GM12878 (cell line): ENCODE measurements at regions not wholly inside any gene's neighbourhood (a gene's known extent, or its start where the extent isn't known, plus 50 kb on each side); places are given as distances from the start of the nearest gene placed in this dataset.

Experiments used
- ATAC-seq: fragments of 200-7000 bp; cut with Tn5 transposase; 3 replicates; pipeline ENCODE4 v1.9.1; 2020; ENCODE audit warnings: mild to moderate bottlenecking, moderate library complexity
- BruUV-seq: library from RNA; stranded (reverse); fragments of 400-500 nt; replicated peaks from 2 replicates; lab custom pipeline; 2021; lab: Mats Ljungman, UMichigan
- CTCF ChIA-PET: fragments of 300-600 bp; sonication (Branson Sonifier 250); formaldehyde crosslinking; extraction: SDS; loops from one replicate; lab custom pipeline; 2021; ENCODE audit warnings: inconsistent platforms; lab: Yijun Ruan, JAX
- POLR2A ChIA-PET: fragments of 350-600 bp; formaldehyde crosslinking; extraction: SDS; loops from one replicate; lab custom pipeline; 2021; ENCODE audit warnings: inconsistent platforms; lab: Charles Lee
- RAD21 ChIA-PET: fragments of 300-600 bp; sonication (Branson Sonifier 250); formaldehyde crosslinking; loops from one replicate; lab custom pipeline; 2023; ENCODE audit warnings: antibody characterized with exemption; ENCODE audit not compliant: unreplicated experiment; lab: Charles Lee
- SMC1A ChIA-PET: fragments of 300-600 bp; sonication (Branson Sonifier 250); formaldehyde crosslinking; loops from one replicate; lab custom pipeline; 2023; ENCODE audit not compliant: unreplicated experiment, uncharacterized antibody; lab: Charles Lee
- DNase-seq: peaks from one replicate; pipeline ENCODE4 v3.0.0-alpha.2; 2011; ENCODE audit warnings: low read depth, low spot score
- FAIRE-seq: peaks from 3 replicates; lab custom pipeline; 2011; peaks lifted over from hg19 to GRCh38; lab: Jason Lieb, UNC
- H2AFZ ChIP-seq: 2 replicates; pipeline ENCODE4 v1.6.0; 2011; ENCODE audit warnings: low read depth, low read length, control low read depth; ENCODE audit not compliant: control insufficient read depth
- H3K27ac ChIP-seq: 2 replicates; pipeline ENCODE4 v1.5.1; 2011; ENCODE audit warnings: control low read depth; ENCODE audit not compliant: control insufficient read depth, insufficient read depth
- H3K27me3 ChIP-seq, 2 experiments: replicated peaks in 1 of 2; 2 replicates each; pipeline versions ENCODE4 v1.6.0 to v1.6.1; 2011; ENCODE audit warnings: low read length in 1 of 2; ENCODE audit not compliant: control insufficient read depth in 2 of 2, insufficient read depth in 2 of 2
- H3K36me3 ChIP-seq, 2 experiments: 2 replicates each; pipeline ENCODE4 v1.5.1; 2011; ENCODE audit warnings: low read length in 1 of 2; ENCODE audit not compliant: control insufficient read depth in 2 of 2, insufficient read depth in 2 of 2
- H3K4me1 ChIP-seq: 2 replicates; pipeline ENCODE4 v1.6.1; 2011; ENCODE audit warnings: mild to moderate bottlenecking, low read length, moderate library complexity, mixed read lengths; ENCODE audit not compliant: control insufficient read depth, insufficient read depth
- H3K4me2 ChIP-seq: 2 replicates; pipeline ENCODE4 v1.6.0; 2011; ENCODE audit warnings: control low read depth; ENCODE audit not compliant: control insufficient read depth, insufficient read depth
- H3K4me3 ChIP-seq: fragments of 200-600 bp; sonication (generic); 2 replicates; pipeline ENCODE4 v1.5.1; 2016
- H3K79me2 ChIP-seq: 2 replicates; pipeline ENCODE4 v1.6.0; 2011; ENCODE audit warnings: low read length; ENCODE audit not compliant: control insufficient read depth, insufficient read depth
- H3K9ac ChIP-seq: 2 replicates; pipeline ENCODE4 v1.8.0; 2011; ENCODE audit warnings: low read length, control low read depth, mixed read lengths; ENCODE audit not compliant: control insufficient read depth, insufficient read depth
- H3K9me3 ChIP-seq: replicated peaks from 3 replicates; pipeline ENCODE4 v1.5.1; 2011; ENCODE audit warnings: mild to moderate bottlenecking, low read length; ENCODE audit not compliant: control insufficient read depth, insufficient read depth
- H4K20me1 ChIP-seq: 2 replicates; pipeline ENCODE4 v1.6.0; 2011; ENCODE audit not compliant: control insufficient read depth, insufficient read depth
- ASH2L ChIP-seq: fragments of 300-600, 200-600 bp; sonication (generic); IDR thresholded peaks from 2 replicates; pipeline ENCODE4 v1.6.1; 2017; ENCODE audit warnings: low read depth, mild to moderate bottlenecking, borderline replicate concordance
- CEBPB ChIP-seq, 2 experiments: fragments of 150-350 bp in 1 of 2; IDR thresholded peaks; 2 replicates each; pipeline ENCODE4 v1.6.1; 2012 to 2014; ENCODE audit warnings: low read depth in 2 of 2, low read length in 2 of 2, borderline replicate concordance in 1 of 2, inconsistent platforms in 1 of 2
- CHD4 ChIP-seq: fragments of 200-600 bp; sonication (generic); IDR thresholded peaks from 2 replicates; pipeline ENCODE4 v1.6.1; 2016; ENCODE audit warnings: mild to moderate bottlenecking
- CREM ChIP-seq: IDR thresholded peaks from 2 replicates; pipeline ENCODE4 v1.6.1; 2014; ENCODE audit warnings: antibody characterized with exemption, low read depth
- DPF2 ChIP-seq: fragments of 450-650 bp; IDR thresholded peaks from 2 replicates; pipeline ENCODE4 v1.6.1; 2017; ENCODE audit warnings: mild to moderate bottlenecking
- E2F4 ChIP-seq: IDR thresholded peaks from 2 replicates; pipeline ENCODE4 v1.6.1; 2012; ENCODE audit warnings: low read depth, low read length, improper control_type of control experiment
- FOXM1 ChIP-seq: IDR thresholded peaks from 2 replicates; pipeline ENCODE4 v1.6.1; 2012; ENCODE audit warnings: low read depth, mild to moderate bottlenecking, inconsistent platforms, low read length, moderate library complexity
- JUNB ChIP-seq: IDR thresholded peaks from 2 replicates; pipeline ENCODE4 v1.6.1; 2016; ENCODE audit warnings: antibody characterized with exemption, mild to moderate bottlenecking
- MXI1 ChIP-seq: fragments of 150-350 bp; IDR thresholded peaks from 2 replicates; pipeline ENCODE4 v1.6.1; 2011; ENCODE audit warnings: low read depth, mild to moderate bottlenecking, inconsistent platforms, low read length, improper control_type of control experiment
- PKNOX1 ChIP-seq: fragments of 450-650 bp; IDR thresholded peaks from 2 replicates; pipeline ENCODE4 v1.6.1; 2016; ENCODE audit warnings: mild to moderate bottlenecking
- POLR2AphosphoS5 ChIP-seq: IDR thresholded peaks from 2 replicates; pipeline ENCODE4 v1.6.1; 2011; ENCODE audit warnings: mild to moderate bottlenecking, low read length, inconsistent platforms
- RBBP5 ChIP-seq: fragments of 200-600 bp; sonication (generic); conservative IDR thresholded peaks from 2 replicates; pipeline ENCODE4 v1.6.1; 2016
- RELB ChIP-seq: fragments of 450-650 bp; IDR thresholded peaks from 2 replicates; pipeline ENCODE4 v1.6.1; 2017; ENCODE audit warnings: low read depth, mild to moderate bottlenecking, moderate library complexity
- SMARCA5 ChIP-seq: fragments of 450-650 bp; IDR thresholded peaks from 2 replicates; pipeline ENCODE4 v1.6.1; 2017; ENCODE audit warnings: mild to moderate bottlenecking
- SREBF1 ChIP-seq: IDR thresholded peaks from 2 replicates; pipeline ENCODE4 v1.6.1; 2012; ENCODE audit warnings: mild to moderate bottlenecking, low read length
- TAF1 ChIP-seq: IDR thresholded peaks from 2 replicates; pipeline ENCODE4 v1.6.1; 2011; ENCODE audit warnings: mild to moderate bottlenecking, low read depth, low read length, borderline replicate concordance
- YBX1 ChIP-seq: fragments of 450-650 bp; IDR thresholded peaks from 2 replicates; pipeline ENCODE4 v1.6.1; 2016; ENCODE audit warnings: antibody characterized with exemption
- ZNF207 ChIP-seq: fragments of 450-650 bp; IDR thresholded peaks from 2 replicates; pipeline ENCODE4 v1.6.1; 2014; ENCODE audit warnings: antibody characterized with exemption, mild to moderate bottlenecking, borderline replicate concordance
- ZNF274 ChIP-seq: IDR thresholded peaks from one replicate; pipeline ENCODE4 v1.8.0; 2011; ENCODE audit not compliant: insufficient read length, insufficient read depth
- WGBS: methylation state at CpG from one replicate; pipeline ENCODE4 v1.1.6; 2016; ENCODE audit warnings: low lambda C conversion rate; ENCODE audit not compliant: insufficient replicate concordance, insufficient coverage; ENCODE audit errors: missing lambda C conversion rate; 5-methylcytosine and 5-hydroxymethylcytosine counted together
- in situ Hi-C: fragments of 300-500 bp; cut with MboI; formaldehyde crosslinking; loops from 9 replicates; pipeline ENCODE4 v1.14.3; 2018; ENCODE audit warnings: mixed read lengths
- intact Hi-C: fragments of 100-400 bp; cut with micrococcal nuclease; formaldehyde crosslinking; loops from one replicate; pipeline ENCODE4 v1.14.2; 2022; ENCODE audit not compliant: unreplicated experiment

GRCh38 chr3:194851254-194851653, 165.6 kb downstream of the FAM43A start:
- WGBS = 38% methylated on average over 5 of the region's 5 CpGs
- intact Hi-C loops (no loop called here), in situ Hi-C loops (no loop called here)
- ATAC-seq = no peak
- RAD21 ChIA-PET = no interaction called here
- no peak for FAIRE-seq
- no peaks in the 10 kb centered on the region for H4K20me1 ChIP-seq
- H3K27me3 ChIP-seq = no peaks in the 10 kb centered on the region; a peak in 1 of 4 replicates
- no peak for TF ChIP-seq YBX1
- TF ChIP-seq CEBPB (IDR thresholded peaks at IDR 0.05; ENCODE audit: borderline replicate concordance in 1 of 2, low read depth in 2 of 2, low read length in 2 of 2) = no peak
- no peak for TF ChIP-seq TAF1
- TF ChIP-seq ZNF274 = no peak
- TF ChIP-seq RELB = no peak
- no peak for TF ChIP-seq MXI1
- no peak for TF ChIP-seq PKNOX1
- TF ChIP-seq SREBF1 = no peak
- no peak for TF ChIP-seq ASH2L
- TF ChIP-seq DPF2 = no peak
- no peak for TF ChIP-seq RBBP5
- no peak for TF ChIP-seq ZNF207
- TF ChIP-seq CHD4 = no peak
- no peak for TF ChIP-seq JUNB
- no peak for TF ChIP-seq E2F4
- no peak for TF ChIP-seq CREM
- TF ChIP-seq POLR2AphosphoS5 = no peak
- no peak for TF ChIP-seq FOXM1
- no peak for TF ChIP-seq SMARCA5
- no peak overlapping the region for H3K4me3 ChIP-seq
- no peaks in the 10 kb centered on the region for H3K36me3 ChIP-seq
- no peak overlapping the region for H2AFZ ChIP-seq
- no peak overlapping the region for H3K4me2 ChIP-seq
- SMC1A ChIA-PET = no interaction called here
- H3K79me2 ChIP-seq = no peaks in the 10 kb centered on the region
- BruUV-seq = no TSS peak
- no peak overlapping the region for H3K9ac ChIP-seq
- CTCF ChIA-PET = interaction anchor here (1.1 kb wide), 1 partner anchor 10 kb away, joined by 3 read pairs; no protein-coding TSS in a partner anchor
- POLR2A ChIA-PET = no interaction called here
- no peak overlapping the region for H3K27ac ChIP-seq
- H3K4me1 ChIP-seq = no peaks in the 10 kb centered on the region
- DNase-seq = no peak
- H3K9me3 ChIP-seq = no peaks in the 10 kb centered on the region
